DMS153 (cell line): ENCODE measurements at regions not wholly inside any gene's neighbourhood (a gene's known extent, or its start where the extent isn't known, plus 50 kb on each side); places are given as distances from the start of the nearest gene placed in this dataset.

Experiments
- DNase-seq: peaks from one replicate; lab custom pipeline; 2025; lab: John Stamatoyannopoulos, UW

- DNase-seq = no peak
Observed at GRCh38 chr17:77771587-77771986, 186.9 kb upstream of the TNRC6C start.

GRCh38 chr17:77771998-77772397, 186.5 kb upstream of the TNRC6C start:
- DNase-seq = no peak

GRCh38 chr17:77772461-77772897, 186.0 kb upstream of the TNRC6C start:
- no peak for DNase-seq

- DNase-seq = no peak
Observed at GRCh38 chr17:77772899-77773358, 185.6 kb upstream of the TNRC6C start.

- DNase-seq = no peak
Observed at GRCh38 chr17:77774182-77774581, 184.3 kb upstream of the TNRC6C start.

- DNase-seq = peak; percentile 44
Observed at GRCh38 chr17:77778636-77779489, 179.6 kb upstream of the TNRC6C start.

- DNase-seq = no peak
Observed at GRCh38 chr17:77779711-77780539, 178.6 kb upstream of the TNRC6C start.

- no peak for DNase-seq
Observed at GRCh38 chr17:77781536-77781935, 177.0 kb upstream of the TNRC6C start.

- DNase-seq = no peak
Observed at GRCh38 chr17:77782201-77782600, 176.3 kb upstream of the TNRC6C start.

- DNase-seq = no peak
Observed at GRCh38 chr17:77782611-77783010, 175.9 kb upstream of the TNRC6C start.

GRCh38 chr17:77783991-77784820, 174.3 kb upstream of the TNRC6C start:
- no peak for DNase-seq

GRCh38 chr17:77785312-77785905, 173.1 kb upstream of the TNRC6C start:
- no peak for DNase-seq

GRCh38 chr17:77786090-77786489, 172.4 kb upstream of the TNRC6C start:
- no peak for DNase-seq

- DNase-seq = no peak
Observed at GRCh38 chr17:77786740-77787505, 171.6 kb upstream of the TNRC6C start.

- peak; percentile 77 for DNase-seq
Observed at GRCh38 chr17:77790143-77790829, 168.2 kb upstream of the TNRC6C start.

- DNase-seq = no peak
Observed at GRCh38 chr17:77792626-77793025, 165.9 kb upstream of the TNRC6C start.

- DNase-seq = no peak
Observed at GRCh38 chr17:77793146-77793970, 165.1 kb upstream of the TNRC6C start.

- DNase-seq = no peak
Observed at GRCh38 chr17:77793971-77794235, 164.6 kb upstream of the TNRC6C start.

- no peak for DNase-seq
Observed at GRCh38 chr17:77794846-77795245, 163.7 kb upstream of the TNRC6C start.

GRCh38 chr17:77795685-77796084, 162.8 kb upstream of the TNRC6C start:
- DNase-seq = no peak
